Ecto neural progenitor cell (in vitro differentiated cells): ENCODE measurements at regions not wholly inside any gene's neighbourhood (a gene's known extent, or its start where the extent isn't known, plus 50 kb on each side); places are given as distances from the start of the nearest gene placed in this dataset.

Experiments
- DNase-seq: peaks from one replicate; pipeline ENCODE4 v3.0.0-alpha.2; 2018; ENCODE audit warnings: low spot score

DNA sequence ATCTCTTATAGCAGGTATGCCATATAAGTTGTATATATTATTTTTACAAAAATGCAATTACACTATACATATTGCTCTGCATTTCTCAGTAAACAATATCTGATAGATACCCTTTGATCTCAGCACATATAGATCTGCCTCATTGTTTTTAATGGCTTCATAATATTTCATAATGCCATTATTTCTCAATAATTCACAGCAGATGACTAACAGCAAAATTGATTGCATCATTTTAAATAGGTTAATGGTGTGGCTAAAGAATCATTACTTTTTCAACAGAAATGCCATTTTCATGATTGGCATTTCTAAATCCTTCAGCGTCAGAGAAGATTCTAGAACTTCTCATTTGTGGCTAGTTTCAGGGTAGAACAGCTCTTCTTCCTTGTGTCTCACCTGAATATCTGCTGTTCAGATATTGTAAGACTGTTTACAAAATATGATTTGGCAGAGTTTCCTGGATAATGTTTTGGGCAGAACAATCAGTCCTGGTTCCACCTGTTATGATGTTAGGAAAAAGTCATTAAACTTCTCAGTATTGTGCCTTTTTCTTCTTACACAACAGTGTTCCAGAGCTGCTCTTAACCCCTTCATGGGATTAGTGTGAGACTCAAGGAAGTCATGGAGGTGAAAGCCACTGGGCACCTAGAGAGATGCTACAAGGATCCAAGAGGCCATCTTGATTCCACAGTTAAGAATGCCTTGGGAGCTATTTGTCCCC, 397.6 kb upstream of the THBS1 start:
- DNase-seq: no peak

GRCh38 chr15:39184701-39185390, 396.0 kb upstream of the THBS1 start:
- DNase-seq: no peak

DNA sequence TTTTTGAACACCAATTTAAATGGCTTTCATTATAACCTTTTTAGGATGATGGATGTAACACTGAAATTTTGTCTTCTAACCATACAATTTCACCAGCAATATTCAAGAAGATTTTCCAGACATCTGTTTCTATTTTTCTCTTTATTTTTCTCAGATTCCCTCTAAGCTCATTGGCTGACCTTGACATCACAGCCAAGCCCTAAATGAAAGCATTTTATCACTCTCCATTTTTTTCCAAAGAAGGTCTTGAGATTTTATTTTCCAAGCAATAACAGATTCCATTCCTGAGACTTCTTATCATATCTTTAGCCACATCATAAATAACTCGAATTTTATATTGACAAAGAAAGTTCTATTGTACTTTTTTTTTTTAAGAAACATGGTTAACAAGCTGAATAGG, 392.6 kb upstream of the THBS1 start:
- DNase-seq: no peak

- no peak for DNase-seq
Observed at GRCh38 chr15:39188930-39189329, 391.9 kb upstream of the THBS1 start.

GRCh38 chr15:39191871-39192291, 389.0 kb upstream of the THBS1 start:
- no peak for DNase-seq

DNA sequence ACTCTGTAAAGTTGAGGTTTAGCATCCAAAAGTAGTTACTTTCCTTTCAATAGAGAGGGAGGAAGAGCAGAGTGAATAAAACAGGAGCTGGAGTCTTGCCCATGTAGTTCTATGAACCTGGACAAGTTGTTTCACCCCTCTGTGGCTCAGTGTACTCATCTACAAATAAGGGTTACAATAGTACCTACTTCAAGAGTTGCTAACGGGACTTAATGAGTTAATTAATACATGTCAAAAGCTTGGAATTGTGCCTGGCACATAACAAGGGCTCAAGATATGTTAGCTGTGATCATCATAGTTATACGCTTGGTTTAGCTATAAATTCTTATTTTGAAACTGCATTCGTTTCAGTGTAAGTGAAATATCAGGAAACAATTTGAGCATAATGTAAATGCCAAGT, 388.5 kb upstream of the THBS1 start:
- DNase-seq: no peak

- DNase-seq: no peak
Observed at GRCh38 chr15:39192979-39193560, 387.8 kb upstream of the THBS1 start.

DNA sequence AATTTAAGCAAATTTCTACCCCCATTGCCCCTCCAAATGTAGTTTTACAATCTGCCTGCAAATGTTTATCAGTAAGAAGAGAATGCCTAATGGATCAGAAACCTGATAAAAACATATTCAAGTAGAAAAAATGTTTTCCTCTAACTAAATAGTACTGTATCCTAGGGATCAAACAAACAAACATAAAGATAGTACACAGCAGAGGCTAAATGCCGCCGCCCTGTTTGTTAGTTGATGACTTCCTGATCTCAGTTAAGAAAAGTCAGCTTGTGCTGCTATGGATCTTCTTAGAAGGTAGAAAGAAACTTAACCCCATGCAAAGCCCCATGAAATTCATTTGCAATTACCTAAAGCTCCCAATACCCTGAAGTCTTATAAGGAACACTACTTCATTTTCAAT, 387.3 kb upstream of the THBS1 start:
- no peak for DNase-seq

DNA sequence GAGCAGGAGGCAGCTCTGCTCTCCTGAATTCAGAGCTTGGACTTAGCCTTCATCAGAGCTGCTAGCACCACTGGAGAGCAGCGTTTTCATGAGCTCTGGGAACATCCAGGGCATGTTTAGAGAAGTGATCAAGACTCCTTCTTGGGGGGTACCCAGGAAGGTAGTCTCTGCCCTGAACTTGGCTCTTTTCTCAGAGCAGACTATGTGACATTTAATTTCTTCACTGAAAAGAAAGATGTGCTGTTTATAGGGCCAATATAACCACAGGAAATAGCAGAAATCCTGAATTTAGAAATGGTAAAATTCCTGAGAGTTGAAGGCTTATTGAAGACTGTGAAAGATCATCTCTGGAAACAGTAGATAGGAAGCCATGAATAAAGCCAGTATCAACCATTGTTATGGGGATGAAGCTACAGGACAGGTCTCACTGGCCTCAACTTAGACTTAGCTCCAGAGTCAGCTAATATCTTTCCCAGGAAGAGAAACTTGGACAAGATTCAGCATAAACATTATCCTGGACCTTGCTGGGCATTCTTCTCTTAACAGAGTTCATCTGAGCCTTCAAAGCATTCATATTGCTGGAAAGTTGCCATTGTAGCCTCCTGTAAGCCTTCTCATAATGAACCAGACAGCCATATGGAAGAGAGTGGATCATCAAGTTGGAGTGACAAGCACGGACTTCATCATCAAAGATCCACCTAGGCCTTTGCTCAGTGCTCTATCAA, 386.6 kb upstream of the THBS1 start:
- no peak for DNase-seq

- no peak for DNase-seq
Observed at GRCh38 chr15:39195961-39196486, 384.9 kb upstream of the THBS1 start.

GRCh38 chr15:39198044-39199000, 382.6 kb upstream of the THBS1 start:
- no peak for DNase-seq

DNA sequence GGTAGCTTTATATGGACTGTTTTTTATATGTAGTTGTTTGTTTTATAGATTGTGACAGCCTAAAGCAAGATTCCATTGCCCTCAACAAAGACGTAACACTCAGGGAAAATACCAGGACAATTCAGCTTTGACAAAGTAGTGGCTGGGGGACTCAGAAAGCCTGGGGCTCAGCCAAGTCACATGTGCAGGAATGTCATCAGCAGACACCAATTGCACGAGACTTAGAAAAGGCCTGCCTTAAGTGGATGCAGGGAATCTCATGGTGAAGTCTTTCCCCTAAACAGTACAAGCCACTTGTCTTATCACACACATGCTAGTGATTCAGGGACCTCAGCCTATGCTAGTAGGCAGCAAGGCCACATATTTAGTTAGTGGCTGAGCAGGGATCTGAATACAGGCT, 381.8 kb upstream of the THBS1 start:
- no peak for DNase-seq

- DNase-seq: no peak
Observed at GRCh38 chr15:39200586-39200985, 380.3 kb upstream of the THBS1 start.

GRCh38 chr15:39202641-39203040, 378.2 kb upstream of the THBS1 start:
- DNase-seq: no peak

- no peak for DNase-seq
Observed at GRCh38 chr15:39204031-39204430, 376.8 kb upstream of the THBS1 start.

GRCh38 chr15:39205081-39205480, 375.8 kb upstream of the THBS1 start:
- DNase-seq: no peak

DNA sequence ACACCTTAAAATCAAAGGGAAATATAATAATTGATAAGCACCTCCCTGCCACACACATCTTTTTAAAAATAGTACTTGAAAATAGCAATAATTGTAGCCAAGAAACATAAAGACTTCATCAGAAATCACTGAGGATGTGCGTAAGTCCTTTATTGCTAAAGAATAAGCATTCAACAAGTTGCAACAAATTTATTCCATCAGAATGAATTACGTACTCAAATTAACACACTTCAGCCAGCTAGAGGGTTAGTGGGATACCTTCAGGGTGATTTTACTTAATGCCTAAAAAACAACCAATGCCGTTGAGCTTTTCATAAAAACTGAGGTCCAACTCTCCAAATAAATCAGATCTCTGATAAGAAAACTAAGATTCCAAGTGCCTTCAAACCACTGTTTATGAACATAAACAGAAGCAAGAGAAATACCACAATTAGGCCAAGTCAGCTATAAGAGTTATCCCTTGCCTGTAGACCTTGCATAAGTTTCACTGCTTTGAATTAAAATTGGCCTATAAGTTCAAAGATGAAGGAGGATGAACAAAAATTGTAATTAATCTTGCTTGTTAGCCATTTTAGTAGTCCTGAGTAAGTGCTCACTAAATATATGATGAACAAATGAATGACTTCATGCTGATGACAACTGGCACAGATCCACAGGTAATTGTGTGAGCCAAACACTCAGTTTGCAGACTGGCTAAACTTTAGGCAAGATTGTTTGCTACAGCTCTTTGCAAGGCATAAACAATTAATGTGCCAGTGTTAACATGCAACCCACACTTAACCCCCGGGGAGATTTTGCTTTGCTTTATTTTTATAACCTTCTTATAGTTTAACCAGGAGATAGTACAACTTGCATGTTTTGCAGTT, 375.1 kb upstream of the THBS1 start:
- DNase-seq: no peak

DNA sequence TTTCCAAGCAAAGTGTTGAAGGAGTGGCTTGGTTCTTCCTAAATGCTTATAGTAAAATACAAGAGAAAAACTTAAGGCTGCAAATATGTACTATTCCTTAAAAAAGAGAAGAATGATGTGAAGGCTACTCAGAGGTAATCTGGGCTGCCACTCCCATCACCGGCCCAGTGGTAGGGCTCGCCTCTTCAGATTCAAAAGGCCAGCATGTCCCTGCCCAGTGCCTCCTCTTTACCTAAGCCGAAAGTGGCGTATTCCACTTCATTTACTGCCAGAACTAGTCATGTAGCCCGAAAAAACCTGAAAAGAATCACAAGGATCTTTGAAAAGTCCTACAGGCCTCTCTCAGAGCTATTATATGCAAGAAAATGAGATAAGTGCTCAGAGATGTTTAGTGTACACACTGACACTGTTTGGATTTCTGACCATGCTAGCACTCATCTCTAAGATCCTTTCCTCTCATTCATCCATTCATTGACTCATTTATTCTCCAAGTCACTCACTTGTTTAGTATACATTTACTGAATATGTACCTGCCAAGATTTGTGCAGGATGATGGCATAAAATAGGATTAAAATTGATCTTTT, 373.3 kb upstream of the THBS1 start:
- DNase-seq: no peak

GRCh38 chr15:39208187-39208586, 372.7 kb upstream of the THBS1 start:
- DNase-seq: no peak
